WTC11 (cell line): ENCODE measurements at regions not wholly inside any gene's neighbourhood (a gene's known extent, or its start where the extent isn't known, plus 50 kb on each side); places are given as distances from the start of the nearest gene placed in this dataset.

Experiments
- ESRRA ChIP-seq: sonication (generic); formaldehyde crosslinking; IDR thresholded peaks from 2 replicates; pipeline ENCODE4 v1.8.1; 2022; ENCODE audit warnings: mild to moderate bottlenecking, missing genetic modification reagents, borderline replicate concordance
- MYBL2 ChIP-seq: sonication (generic); formaldehyde crosslinking; IDR thresholded peaks from 2 replicates; pipeline ENCODE4 v1.8.1; 2023; ENCODE audit warnings: mild to moderate bottlenecking, moderate library complexity, missing genetic modification reagents
- NFE2L1 ChIP-seq: sonication (generic); formaldehyde crosslinking; IDR thresholded peaks from 2 replicates; pipeline ENCODE4 v1.8.1; 2023; ENCODE audit warnings: missing genetic modification reagents
- TEAD1 ChIP-seq: sonication (generic); formaldehyde crosslinking; IDR thresholded peaks from 2 replicates; pipeline ENCODE4 v1.8.0; 2022; ENCODE audit warnings: mild to moderate bottlenecking, missing genetic modification reagents
- TF ChIP-seq, protein P1 (sequence below): sonication (generic); formaldehyde crosslinking; IDR thresholded peaks from 2 replicates; pipeline ENCODE4 v1.8.1; 2022; ENCODE audit warnings: mild to moderate bottlenecking, missing genetic modification reagents, moderate library complexity, borderline replicate concordance
- TF ChIP-seq, protein P2 (sequence below): sonication (generic); formaldehyde crosslinking; IDR thresholded peaks from 2 replicates; pipeline ENCODE4 v1.8.0; 2022; ENCODE audit warnings: mild to moderate bottlenecking, missing genetic modification reagents
- TF ChIP-seq, protein P3 (sequence below): sonication (generic); formaldehyde crosslinking; IDR thresholded peaks from 2 replicates; pipeline ENCODE4 v1.8.1; 2023; ENCODE audit warnings: mild to moderate bottlenecking, moderate library complexity, missing genetic modification reagents

DNA sequence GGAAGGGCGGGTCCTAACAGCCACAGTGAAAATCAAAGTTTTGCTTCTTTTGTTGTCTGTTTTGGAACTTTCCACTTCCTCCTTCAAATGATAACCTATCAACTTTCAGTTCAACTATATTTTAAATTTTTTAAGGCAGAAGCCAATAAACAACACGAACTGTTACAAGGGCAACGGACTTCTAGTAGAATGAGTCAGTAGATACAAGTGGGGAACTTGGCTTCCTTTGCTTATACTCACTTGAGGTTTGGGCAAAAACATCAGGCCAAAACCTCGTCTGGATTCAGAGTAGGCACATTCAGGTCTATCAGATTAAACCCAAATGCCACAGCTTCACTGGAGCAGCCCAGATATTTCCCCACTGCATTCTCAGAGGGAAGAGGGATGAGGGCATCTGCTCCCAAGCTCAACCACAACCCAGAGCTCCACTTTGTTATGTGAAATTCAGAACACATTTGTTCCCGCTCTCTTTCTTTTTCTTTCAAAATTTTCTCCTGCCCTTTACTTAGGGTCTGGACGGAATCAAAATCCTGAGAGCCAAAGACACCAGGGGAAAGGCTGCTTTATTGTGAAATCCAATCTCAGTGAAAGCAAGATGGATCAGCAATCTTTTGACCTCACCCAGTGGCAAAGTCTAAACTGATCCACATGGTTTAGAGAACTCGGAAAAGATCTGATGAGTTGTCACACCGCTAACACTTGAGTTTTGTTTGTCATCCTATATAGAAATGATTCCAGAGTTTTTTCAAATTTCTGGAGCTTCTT is 152.5 kb upstream of the BTG1 start:
- TF ChIP-seq TEAD1 (CRISPR knock-in tag) (no peak), ESRRA (CRISPR knock-in tag) (no peak), MYBL2 (CRISPR knock-in tag) (no peak), NFE2L1 (CRISPR knock-in tag) (no peak)
- TF ChIP-seq, protein P1, sequence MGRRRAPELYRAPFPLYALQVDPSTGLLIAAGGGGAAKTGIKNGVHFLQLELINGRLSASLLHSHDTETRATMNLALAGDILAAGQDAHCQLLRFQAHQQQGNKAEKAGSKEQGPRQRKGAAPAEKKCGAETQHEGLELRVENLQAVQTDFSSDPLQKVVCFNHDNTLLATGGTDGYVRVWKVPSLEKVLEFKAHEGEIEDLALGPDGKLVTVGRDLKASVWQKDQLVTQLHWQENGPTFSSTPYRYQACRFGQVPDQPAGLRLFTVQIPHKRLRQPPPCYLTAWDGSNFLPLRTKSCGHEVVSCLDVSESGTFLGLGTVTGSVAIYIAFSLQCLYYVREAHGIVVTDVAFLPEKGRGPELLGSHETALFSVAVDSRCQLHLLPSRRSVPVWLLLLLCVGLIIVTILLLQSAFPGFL (CRISPR knock-in tag): no peak
- TF ChIP-seq, protein P2, sequence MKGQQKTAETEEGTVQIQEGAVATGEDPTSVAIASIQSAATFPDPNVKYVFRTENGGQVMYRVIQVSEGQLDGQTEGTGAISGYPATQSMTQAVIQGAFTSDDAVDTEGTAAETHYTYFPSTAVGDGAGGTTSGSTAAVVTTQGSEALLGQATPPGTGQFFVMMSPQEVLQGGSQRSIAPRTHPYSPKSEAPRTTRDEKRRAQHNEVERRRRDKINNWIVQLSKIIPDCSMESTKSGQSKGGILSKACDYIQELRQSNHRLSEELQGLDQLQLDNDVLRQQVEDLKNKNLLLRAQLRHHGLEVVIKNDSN (CRISPR knock-in tag): no peak
- TF ChIP-seq, protein P3, sequence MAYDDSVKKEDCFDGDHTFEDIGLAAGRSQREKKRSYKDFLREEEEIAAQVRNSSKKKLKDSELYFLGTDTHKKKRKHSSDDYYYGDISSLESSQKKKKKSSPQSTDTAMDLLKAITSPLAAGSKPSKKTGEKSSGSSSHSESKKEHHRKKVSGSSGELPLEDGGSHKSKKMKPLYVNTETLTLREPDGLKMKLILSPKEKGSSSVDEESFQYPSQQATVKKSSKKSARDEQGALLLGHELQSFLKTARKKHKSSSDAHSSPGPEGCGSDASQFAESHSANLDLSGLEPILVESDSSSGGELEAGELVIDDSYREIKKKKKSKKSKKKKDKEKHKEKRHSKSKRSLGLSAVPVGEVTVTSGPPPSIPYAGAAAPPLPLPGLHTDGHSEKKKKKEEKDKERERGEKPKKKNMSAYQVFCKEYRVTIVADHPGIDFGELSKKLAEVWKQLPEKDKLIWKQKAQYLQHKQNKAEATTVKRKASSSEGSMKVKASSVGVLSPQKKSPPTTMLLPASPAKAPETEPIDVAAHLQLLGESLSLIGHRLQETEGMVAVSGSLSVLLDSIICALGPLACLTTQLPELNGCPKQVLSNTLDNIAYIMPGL (CRISPR knock-in tag): no peak
